Superior temporal gyrus (tissue), 1 donor: ENCODE measurements at regions not wholly inside any gene's neighbourhood (a gene's known extent, or its start where the extent isn't known, plus 50 kb on each side); places are given as distances from the start of the nearest gene placed in this dataset.
"Not testable (repeated sequence)": the region's sequence is repeated elsewhere in the genome, so short reads cannot be mapped to it uniquely, and the experiment has no call there.

Experiments used
- DNase-seq: peaks from one replicate; pipeline ENCODE4 v3.0.0-alpha.2; 2016; ENCODE audit errors: extremely low spot score

DNA sequence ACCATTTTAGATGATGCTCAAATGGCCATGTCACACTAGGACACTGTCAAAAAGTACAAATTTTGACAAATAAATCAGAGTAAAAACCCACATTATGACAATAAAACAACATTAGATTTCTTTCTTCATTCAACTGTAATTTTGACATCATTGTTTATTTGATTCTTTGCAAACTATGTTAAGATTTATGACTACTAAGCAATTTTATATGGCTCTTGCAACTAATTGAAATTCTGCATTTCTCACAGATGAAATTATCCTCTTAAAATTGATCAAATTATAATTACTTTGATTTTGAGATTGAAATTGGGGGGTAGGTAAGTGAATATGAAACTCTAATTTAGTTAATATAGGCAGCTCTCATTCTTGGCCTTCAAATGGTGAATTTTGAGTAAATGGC is 59.8 kb downstream of the ATOH1 start:
- no peak for DNase-seq

DNA sequence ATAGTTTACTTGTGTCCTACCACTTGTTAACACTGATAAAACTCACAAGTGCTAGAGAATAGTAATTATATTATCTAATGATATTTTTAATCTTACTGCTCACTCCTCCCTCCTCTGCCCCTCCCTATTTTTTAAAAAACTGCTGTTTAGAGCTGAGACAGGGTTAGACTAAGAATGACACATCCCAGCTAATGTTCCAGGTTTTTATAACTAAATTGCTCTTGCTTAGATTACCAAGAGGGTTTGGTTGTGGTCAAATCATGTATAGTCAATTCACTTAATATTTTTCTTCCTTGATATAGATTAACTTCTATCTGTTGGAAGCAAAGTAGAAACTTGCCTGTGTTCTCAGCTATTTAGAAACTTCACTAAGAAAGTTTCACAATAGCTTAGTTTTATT is 60.2 kb downstream of the ATOH1 start:
- no peak for DNase-seq

DNA sequence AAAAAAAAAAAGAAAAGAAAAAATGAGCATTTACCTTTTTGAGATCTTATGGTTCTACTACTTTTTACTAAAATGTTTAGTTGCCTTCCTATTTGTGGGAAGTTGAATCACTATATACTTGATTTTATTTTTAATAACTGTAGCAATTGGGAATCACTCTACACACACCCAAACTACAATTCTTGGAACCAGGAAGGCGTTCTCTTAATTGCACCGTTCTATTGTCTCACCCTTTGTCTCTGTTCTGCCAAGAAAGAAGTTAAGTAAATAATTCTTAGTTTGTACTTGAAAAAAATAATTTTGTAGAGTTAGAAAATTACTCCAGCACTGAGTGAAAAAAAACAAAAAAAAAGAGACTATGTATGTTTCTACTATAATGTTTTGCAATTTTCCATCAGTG is 62.7 kb downstream of the ATOH1 start:
- DNase-seq, result no peak

DNA sequence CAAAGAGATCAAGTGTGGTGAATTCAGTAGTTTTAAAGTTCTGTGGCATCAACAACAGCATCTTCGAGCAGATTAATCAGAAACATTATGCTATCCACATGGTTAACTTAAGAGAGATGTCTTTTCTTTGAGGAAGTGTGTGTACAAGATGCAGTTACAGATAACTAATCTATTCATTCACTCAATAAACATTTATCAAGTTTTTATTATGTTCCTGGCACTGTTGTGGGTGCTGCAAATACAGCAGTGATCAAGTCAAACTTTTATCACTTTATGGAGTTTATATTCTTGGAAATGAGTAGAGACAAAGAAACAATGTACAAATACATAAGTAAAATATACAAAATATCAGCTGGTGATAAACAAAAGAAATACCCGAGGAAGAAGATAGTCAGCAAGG is 66.4 kb downstream of the ATOH1 start:
- DNase-seq, result no peak

DNA sequence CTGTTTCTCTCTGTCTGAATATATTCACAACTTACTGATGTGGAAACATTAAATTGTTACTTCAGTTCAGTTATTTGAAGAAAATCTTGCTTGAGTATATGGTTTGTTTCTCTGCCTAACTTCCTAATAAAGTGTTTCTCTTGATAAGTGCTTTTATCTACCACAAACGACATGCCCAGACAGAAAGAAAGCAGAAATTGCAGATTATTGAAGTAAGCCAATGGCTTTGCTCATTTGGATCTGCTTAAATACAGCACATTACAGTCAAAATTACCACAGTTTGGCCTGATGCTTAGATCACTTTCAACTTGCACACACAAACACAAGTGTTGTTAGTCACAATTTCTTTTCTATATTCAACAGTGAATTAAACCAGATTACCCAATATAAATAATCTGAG is 68.0 kb downstream of the ATOH1 start:
- DNase-seq, result no peak

DNA sequence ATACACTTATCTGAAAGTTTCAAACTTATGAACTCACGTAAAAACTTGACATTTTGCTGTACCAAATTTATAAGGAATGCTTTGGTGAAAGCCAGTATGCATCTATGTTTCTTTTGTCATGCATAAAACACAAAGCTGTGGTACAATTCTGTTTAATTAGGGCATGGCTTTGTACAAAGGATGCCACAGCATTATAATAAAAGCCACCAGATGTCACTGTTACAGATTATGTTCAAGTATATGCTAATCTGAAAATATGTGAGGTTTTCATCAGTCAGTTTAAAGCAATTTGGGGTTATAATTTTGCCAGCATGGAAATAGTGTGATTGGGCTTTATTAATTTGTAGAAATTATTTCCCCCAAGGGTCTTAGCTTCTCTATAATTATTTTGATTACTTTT is 69.0 kb downstream of the ATOH1 start:
- peak; percentile 45 for DNase-seq

DNA sequence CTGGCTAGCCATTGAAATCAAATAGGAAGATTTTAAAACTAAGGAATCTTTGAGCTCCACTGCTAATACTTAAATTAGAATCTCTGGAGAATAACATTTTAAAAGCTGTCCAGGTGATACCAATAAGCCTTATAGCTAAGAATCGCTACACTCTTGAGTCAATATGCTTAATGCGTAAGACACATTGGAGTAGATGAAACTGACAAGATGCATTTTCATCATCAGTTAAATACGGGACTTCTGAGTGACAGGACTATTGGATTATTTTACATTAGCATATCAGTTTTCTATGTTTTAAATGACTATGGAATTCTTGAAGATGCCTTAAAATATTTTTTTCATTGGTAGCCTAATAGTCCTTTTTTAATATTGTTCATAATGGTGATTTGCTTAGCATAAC is 80.2 kb downstream of the ATOH1 start:
- no peak for DNase-seq

DNA sequence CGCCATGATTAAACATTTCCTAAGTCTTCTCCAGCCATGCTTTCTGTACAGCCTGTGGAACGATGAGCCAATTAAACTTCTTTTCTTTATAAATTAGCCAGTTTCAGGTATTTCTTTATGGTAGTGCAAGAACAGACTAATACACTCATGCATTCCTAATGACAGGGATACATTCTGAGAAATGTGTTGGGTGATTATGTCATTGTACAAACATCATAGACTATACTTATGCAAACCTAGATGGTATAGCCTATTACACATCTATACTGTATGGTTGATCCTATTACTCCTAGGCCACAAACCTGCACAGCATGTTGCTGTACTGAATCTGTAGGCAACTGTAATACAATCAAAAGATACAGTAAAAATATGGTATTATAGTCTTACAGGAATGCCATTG is 83.1 kb downstream of the ATOH1 start:
- DNase-seq, result no peak

DNA sequence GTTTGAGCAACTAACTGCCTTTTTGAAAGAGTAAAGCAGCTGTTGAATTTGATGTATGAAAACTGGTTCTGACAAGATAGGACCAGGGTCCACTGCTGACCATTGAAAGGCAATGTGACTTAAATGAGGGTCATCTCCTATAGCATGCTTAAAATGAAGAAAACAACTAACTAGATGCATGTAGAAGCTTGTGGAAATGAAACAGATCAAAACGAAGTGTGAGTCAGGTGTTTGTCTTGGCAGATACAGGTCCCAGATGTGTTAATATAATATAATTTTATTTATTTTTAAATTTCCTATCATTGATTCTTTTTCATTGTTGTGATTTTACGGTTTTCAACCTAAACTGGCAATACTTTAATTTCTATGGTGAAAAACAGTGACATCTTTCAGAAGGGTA is 83.6 kb downstream of the ATOH1 start:
- DNase-seq, result no peak

DNA sequence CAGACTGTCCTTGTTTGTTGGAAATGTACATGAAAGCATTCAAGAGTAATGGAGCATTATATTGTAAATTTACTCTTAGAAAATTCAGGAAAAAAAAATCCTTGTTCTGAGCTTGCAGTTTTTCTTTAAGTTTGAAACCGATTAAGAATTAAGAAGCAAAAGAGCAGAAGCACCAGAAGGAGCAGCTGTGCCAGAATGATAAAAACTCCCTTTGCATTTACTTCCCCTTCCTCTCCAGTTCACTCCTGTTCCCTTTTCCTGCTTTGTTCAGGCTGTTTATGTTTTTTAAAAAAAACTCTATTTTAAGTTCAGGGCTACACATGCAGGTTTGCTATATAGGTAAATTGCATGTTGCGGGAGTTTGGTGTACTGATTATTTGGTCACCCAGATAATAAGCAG is 90.3 kb downstream of the ATOH1 start:
- DNase-seq, result no peak

DNA sequence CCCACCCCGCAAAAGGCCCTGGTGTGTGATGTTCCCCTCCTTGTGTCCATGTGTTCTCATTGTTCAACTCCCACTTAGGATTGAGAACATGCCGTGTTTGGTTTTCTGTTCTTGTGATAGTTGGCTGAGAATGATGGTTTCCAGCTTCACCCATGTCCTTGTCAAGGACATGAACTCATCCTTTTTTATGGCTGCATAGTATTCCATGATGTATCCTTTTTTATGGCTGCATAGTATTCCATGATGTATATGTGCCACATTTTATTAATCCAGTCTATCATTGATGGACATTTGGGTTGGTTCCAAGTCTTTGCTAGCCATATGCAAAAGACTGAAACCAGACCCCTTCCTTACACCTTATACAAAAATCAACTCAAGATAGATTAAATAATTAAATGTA is 95.0 kb downstream of the ATOH1 start:
- DNase-seq, result not testable (repeated sequence)

DNA sequence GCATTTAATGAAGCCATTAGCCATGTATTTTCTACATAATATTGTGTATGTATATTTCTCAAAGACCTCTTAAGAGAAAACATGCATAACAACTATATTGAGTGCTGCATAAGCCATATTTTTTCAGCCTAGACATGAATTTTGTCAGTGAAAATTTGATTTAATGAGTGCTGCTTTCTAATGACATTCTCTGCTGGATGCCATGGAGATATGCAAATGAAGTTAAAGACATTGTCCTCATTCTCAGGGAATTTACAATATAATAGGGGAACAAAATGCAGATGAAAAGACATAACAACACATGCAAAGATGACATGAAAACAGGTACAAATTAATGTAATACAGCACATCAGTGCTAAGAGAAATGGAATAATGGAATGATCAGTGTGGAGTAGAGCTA is 118.7 kb downstream of the ATOH1 start:
- no peak for DNase-seq

DNA sequence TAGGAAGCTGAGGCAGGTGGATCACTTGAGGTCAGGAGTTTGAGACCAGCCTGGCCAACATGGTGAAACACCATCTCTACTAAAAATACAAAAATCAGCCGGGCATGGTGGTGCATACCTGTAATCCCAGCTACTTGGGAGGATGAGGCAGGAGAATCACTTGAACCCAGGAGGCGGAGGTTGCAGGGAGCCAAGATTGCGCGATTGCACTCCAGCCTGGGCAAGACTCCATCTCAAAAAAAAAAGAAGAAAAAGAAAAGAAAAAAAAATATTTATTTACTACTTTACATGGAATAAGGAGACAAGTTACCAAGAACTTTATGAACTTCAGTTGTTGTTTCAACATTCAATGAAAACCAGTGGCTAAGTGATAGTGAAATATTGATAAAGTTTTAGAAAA is 121.7 kb downstream of the ATOH1 start:
- DNase-seq, result not testable (repeated sequence)

DNA sequence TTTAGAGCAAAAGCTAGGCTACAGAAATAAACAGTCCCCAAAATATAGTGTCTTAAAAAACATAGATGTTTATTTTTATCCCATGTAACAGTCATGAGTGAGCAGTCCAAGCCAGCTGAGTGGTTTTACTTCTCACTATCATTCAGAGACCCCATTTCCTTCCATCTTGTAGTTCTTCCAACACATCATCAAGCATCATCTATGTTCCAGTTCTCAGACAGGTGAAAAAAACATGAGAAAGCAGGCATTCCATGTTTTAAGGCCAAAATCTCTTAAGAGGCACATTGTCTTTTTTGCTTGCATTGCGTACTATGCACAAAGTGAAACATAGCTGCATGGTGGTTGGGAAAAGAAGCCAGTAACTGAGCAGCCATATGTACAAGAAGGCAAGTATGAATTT is 128.6 kb downstream of the ATOH1 start:
- DNase-seq, result no peak

DNA sequence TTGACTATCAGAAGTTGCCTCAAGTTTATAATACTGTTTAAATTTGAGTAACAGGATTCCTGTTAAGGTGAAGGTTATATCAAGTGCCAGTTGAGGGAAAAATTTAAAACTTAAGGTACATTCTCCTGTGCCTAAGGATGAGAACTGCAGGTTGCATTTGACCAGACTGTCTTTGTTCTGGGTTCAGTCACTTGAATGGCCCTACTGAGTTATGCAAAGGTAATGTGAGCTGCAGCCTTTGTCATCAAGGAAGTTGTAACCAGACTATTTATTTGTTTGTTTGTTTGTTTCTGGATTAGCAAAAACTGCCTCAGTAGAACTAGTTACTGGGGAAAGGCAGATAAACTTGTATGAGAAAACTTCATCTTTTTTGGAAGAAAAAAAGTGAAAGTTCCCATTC is 131.9 kb downstream of the ATOH1 start:
- no peak for DNase-seq

DNA sequence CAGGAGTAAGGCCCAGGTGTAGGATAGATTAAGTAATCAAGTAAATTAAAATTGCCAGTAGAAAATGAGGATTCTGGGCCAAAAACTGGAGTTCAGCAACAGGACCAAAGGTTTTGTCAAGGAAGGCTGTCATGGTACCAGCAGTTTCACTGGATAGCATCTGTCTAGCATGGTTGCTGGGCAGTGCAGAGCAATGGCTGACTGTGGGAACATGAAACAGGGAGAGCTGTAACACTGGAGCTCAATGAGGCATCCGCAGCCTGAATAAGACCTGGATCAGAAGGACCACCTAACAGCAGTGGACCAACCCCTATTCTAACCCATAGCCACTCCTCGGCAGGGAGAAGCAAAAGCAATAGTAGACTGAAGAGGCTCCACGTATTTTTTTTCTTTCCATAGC is 132.4 kb downstream of the ATOH1 start:
- no peak for DNase-seq

DNA sequence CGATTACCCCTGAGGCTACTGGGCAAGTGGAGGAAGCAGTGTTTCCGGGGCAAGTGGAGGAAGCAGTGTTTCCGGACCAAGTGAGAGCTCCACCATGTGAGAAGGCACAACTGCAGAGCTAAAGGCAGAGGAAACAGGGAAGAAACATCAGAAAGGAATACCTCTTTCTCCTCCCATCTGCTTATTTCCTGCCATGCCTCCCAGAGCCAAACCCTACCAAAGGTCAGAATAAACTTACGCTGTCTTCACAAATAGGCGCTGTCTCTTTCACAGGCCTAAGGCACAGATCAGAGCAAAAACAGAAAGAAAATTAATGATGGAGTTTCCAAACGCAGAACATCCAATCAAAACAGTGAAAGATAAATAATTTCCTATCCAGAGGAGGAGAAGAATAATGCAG is 153.0 kb downstream of the ATOH1 start:
- no peak for DNase-seq

DNA sequence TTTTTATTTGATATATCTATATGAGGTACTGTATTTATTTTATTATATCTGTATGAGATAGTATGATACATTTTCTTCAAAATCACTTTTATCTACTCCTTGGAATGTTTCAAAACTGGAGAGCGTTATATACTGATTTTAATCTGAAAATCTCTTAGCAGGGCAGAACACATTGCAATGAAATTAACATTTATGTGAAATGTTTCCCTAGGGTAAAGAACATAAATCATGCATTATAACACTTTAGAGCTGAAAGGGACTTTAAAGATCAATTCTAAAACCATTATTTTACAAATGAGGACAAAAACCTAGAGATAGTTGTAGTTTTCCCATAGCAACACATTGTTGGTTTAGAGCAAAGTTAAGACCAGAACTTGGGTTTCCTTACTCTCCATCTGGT is 153.7 kb downstream of the ATOH1 start:
- DNase-seq, result no peak

DNA sequence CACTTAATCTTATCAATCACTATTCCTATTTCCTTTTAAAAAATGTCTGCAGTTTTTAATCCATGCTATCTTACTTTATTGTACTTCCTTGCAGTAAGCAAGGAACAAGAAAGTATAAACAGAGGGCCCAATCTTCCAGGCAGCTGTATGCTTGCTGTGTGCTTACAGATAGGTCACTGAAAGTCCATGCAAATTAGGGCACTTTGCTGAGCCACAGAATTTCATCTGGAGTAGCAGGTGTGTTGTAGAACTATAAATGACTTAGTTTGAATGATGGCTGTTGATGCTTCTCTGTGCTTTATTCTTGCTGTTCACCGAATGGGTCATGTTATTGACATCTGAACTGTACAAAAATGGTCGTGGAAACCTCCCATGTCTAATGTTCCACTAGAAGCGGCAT is 154.6 kb downstream of the ATOH1 start:
- no peak for DNase-seq

DNA sequence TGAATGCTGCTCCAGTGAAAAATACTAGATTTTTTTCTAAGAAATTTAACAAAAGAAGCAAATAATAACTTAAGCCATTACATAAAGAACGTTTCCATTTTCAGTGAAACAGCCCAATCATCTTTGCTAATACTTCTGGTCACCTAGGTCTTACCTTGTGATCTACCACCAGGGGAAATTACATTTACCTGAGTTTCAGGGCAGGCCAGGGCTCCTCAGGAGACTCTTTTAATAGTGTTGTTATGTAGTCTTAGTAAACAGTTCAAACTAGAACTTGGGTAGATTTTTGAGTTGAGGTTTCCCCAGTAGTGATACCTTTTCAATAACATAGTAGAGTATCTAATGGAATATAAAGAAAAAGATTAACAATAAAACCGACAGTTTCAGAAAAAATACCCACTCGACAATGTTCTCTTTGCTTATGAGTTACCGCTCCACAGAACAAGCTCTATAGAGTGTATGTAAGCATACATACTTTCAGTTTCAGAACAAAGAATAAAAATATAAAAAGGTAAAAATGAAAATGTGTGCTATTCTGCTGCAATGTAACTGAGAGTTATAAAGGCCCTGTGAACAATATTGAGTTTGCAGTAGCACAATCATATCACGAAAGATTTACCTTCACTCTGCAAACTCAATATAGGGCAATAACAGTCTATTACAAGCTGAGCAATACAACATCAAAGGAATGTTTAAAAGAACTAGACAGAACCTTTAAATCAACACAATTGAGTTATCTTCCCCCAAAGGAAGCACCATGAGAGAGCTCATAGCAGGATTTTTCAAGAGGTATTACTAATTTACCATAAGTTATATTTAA is 165.8 kb downstream of the ATOH1 start:
- no peak for DNase-seq

DNA sequence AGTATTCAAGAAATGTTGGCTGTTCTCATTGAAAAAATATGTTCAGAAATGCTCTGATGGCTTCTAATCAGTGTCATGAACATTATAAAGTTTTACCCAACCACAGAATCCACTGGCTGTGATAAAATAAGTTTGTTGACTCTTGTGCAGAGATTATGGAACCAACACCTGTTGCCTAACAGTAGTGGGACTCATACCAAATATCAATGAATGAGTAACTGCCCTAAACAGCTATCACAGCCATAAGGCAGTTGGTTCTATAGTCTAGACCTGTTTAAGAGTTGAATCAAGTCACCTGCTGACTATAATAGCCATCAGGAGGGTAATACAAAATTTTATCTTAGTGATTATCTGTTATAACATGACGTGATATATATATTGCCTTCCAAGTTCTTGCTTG is 168.3 kb downstream of the ATOH1 start:
- DNase-seq, result no peak

DNA sequence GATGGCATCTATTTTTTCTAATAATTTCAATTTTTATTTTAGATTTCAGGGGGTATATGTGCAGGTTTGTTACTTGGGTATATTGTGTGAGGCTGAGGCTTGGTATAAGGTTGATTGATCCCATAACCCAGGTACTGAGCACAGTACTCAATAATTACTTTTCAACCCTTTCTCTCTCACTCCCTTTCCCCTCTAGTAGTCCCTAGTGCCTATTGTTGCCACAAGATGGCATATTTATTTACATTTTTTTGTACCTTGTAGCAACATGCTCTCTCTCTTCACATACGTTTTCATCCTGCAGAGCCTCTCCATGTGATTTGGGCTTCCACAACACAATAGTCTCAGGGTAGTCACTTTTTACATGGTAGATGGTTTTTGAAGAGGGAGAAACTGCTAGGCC is 172.0 kb downstream of the ATOH1 start:
- DNase-seq, result no peak

DNA sequence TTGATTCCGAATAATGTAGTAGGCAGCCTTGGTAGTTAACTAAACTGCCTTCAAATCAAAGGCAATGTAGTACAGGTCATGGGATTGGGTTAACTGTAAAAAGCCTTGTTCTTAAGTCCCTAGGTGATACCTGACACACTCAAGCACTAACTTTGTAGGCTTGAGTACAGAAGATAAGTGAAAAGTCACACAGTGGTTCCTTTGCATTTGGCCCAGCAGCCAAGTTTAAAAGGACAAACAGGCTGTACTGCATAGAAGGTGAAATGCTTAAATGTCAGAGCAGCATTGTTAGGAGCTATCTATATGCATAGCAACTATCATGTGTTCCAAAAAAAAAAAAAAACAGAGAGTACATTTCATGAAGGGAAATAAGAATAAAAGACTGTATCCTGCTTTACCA is 178.4 kb downstream of the ATOH1 start:
- no peak for DNase-seq

DNA sequence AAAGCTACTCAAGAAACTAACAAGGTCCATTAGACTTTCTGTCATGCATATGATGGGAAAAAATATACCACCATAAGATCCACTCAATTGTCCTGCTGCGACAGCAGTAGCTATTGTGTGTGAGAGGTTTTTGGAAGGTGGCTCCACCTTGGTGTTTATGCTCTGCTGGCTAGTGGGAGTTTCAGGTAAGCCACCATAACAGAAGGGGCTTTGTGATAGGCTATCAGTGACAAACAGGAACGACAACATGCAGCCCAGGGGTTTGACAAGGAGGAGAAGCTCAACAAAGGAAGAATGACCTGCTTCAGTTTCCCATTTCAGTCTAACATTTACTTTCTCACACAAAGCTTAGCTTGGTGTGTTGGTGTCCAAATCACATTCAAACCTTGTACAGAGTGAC is 182.6 kb downstream of the ATOH1 start:
- no peak for DNase-seq
